AG09309 (cell line): ENCODE measurements at regions not wholly inside any gene's neighbourhood (a gene's known extent, or its start where the extent isn't known, plus 50 kb on each side); places are given as distances from the start of the nearest gene placed in this dataset.
"Not testable (repeated sequence)": the region's sequence is repeated elsewhere in the genome, so short reads cannot be mapped to it uniquely, and the experiment has no call there.

ENCODE experiments used
- DNase-seq: peaks from one replicate; pipeline ENCODE4 v3.0.0-alpha.2; 2010; ENCODE audit warnings: low read depth
- H3K4me3 ChIP-seq: 2 replicates; pipeline ENCODE4 v1.5.1; 2011; ENCODE audit warnings: mild to moderate bottlenecking, low read depth, low read length, moderate library complexity; ENCODE audit not compliant: control insufficient read depth
- CTCF ChIP-seq: IDR thresholded peaks from 2 replicates; pipeline ENCODE4 v1.5.1; 2011; ENCODE audit warnings: mild to moderate bottlenecking, low read depth, low read length, inconsistent platforms; ENCODE audit not compliant: insufficient read depth, control insufficient read depth; ENCODE audit errors: missing control alignments

- TF ChIP-seq CTCF, result no peak
- no peak overlapping the region for H3K4me3 ChIP-seq
- no peak for DNase-seq
These were observed 68.1 kb upstream of the TBXT start for GRCh38 chr6:166235666-166236292.

DNA sequence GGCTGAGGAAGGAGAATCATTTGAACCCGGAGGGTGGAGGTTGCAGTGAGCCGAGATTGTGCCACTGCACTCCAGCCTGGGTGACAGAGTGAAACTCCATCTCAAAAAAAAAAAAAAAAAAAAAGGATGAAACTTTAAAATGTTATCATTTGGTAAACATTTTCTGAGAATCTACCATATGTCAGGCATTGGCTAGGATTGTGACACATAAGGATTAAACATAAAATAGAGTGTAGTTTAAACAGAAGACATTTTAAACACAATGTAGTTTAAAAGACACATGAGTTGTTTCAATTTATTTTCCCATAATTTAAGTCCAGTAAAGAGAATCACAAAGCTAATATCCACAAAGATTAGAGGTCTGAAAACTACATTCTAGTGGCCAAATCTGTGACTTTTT is 63.5 kb upstream of the TBXT start:
- H3K4me3 ChIP-seq, DNase-seq: not testable (repeated sequence)

GRCh38 chr6:166228839-166229528 is 61.3 kb upstream of the TBXT start:
- no peak for DNase-seq
- TF ChIP-seq CTCF, result no peak
- no peak overlapping the region for H3K4me3 ChIP-seq

DNA sequence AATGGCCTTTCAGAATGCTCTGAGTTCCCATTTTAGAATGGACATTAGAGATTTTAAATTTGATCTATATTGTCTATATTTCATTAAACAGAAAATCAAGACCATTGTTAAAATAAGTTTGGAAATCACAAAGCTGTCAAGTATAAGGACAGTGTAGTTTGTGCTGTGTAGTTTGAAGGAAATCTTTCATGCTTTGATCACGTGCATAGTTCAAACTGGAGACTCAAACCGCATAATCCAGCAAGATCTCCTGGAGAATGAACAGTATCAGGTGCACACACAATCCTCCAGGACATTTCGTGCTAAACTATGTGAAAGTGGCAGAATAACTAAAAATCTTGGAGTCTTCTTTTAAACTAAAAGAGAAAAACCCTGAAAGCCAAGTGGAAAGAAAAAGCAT is 60.8 kb upstream of the TBXT start:
- no peak for DNase-seq
- TF ChIP-seq CTCF, result no peak
- H3K4me3 ChIP-seq, result no peak overlapping the region

DNA sequence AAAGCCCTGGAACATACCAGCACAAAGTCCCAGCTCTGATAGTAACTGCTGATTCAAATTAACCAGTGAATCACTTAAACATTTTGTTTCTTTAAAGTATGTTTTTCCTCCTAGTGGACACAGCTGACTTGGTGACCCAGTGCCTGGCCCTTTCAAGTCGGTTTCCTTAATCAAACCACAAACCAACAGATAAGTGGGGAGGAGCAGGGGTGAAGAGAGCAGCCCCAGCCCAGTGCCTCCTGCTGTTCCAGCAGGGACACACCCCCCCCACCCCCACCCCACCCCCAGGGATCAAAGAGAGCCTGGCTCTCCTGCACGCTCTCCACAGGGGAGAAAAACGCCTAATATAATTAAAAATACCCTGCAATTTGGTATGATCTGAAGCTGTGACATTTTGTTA is 55.4 kb upstream of the TBXT start:
- no peak for DNase-seq
- no peak for TF ChIP-seq CTCF
- no peak overlapping the region for H3K4me3 ChIP-seq

- no peak for DNase-seq
- no peak for TF ChIP-seq CTCF
- H3K4me3 ChIP-seq, result no peak overlapping the region
These were observed 55.0 kb upstream of the TBXT start for GRCh38 chr6:166222631-166223030.

GRCh38 chr6:166221636-166222035 is 54.0 kb upstream of the TBXT start:
- DNase-seq, result no peak
- no peak overlapping the region for H3K4me3 ChIP-seq
- TF ChIP-seq CTCF, result no peak
